ENCODE measurements at regions not wholly inside any gene's neighbourhood (a gene's known extent, or its start where the extent isn't known, plus 50 kb on each side); places are given as distances from the start of the nearest gene placed in this dataset.

- Histone ChIP-seq H3K4ac (replicated peaks; ENCODE audit: insufficient read length, low read depth, low read length) (no peak overlapping the region), H3K23ac (ENCODE audit: insufficient read length) (no peak overlapping the region), H3K18ac (ENCODE audit: extremely low read depth, low read length) (no peak overlapping the region), H3K14ac (ENCODE audit: insufficient read length) (no peak overlapping the region), H2BK5ac (ENCODE audit: low read depth, low read length) (no peak overlapping the region), H3K79me2 (ENCODE audit: control insufficient read depth in 1 of 2, insufficient read depth in 2 of 2, low read length in 2 of 2) (no peaks in the 10 kb centered on the region), H4K5ac (ENCODE audit: insufficient read length, low read depth, low read length) (no peak overlapping the region), H4K8ac (ENCODE audit: extremely low read depth, insufficient read depth, low read length) (no peak overlapping the region), H4K20me1 (replicated peaks in 1 of 2; ENCODE audit: control insufficient read depth in 1 of 2, insufficient read depth in 2 of 2, low read length in 2 of 2) (no peaks in the 10 kb centered on the region), H3K4me2 (ENCODE audit: insufficient read depth in 1 of 2, low read depth in 2 of 2, low read length in 2 of 2) (no peak overlapping the region), H2AK5ac (ENCODE audit: low read depth, low read length) (no peak overlapping the region), H3K56ac (replicated peaks; ENCODE audit: insufficient read length, low read depth, low read length) (no peak overlapping the region), H3K9me3 (ENCODE audit: insufficient read depth in 2 of 2, low read depth in 1 of 2, low read length in 1 of 2) (no peaks in the 10 kb centered on the region), H3K27ac (ENCODE audit: low read depth, low read length) (no peak overlapping the region), H2AFZ (ENCODE audit: low read length) (no peak overlapping the region), H3K23me2 (ENCODE audit: low read depth, low read length) (no peaks in the 10 kb centered on the region), H2BK12ac (ENCODE audit: low read depth, low read length) (no peak overlapping the region), H3K79me1 (ENCODE audit: low read depth, low read length) (0 out of 2 replicates have a peak, but pooled peaks cover 2% of the 10 kb centered on the region), H3K4me3 (ENCODE audit: extremely low read depth in 1 of 4, insufficient read depth in 2 of 4, low read depth in 3 of 4, low read length in 4 of 4) (no peak overlapping the region), H4K91ac (replicated peaks; ENCODE audit: insufficient read length, low read length) (no peak overlapping the region), H3K9ac (replicated peaks in 1 of 4; ENCODE audit: extremely low read depth in 1 of 4, low read depth in 3 of 4, low read length in 3 of 4) (no peak overlapping the region), H3K27me3 (replicated peaks in 1 of 4; ENCODE audit: control insufficient read depth in 3 of 4, extremely low read depth in 1 of 4, insufficient read depth in 3 of 4, low read length in 3 of 4) (no peaks in the 10 kb centered on the region; a peak in 1 of 7 replicates), H3K4me1 (replicated peaks in 1 of 4; ENCODE audit: control insufficient read depth in 3 of 4, insufficient read depth in 4 of 4, low read length in 3 of 4) (peaks cover 2 to 22% (median 10%) of the 10 kb centered on the region in 4 experiments), H2BK15ac (ENCODE audit: low read length) (no peak overlapping the region), H2BK120ac (replicated peaks; ENCODE audit: low read depth, low read length) (no peak overlapping the region), H3K36me3 (ENCODE audit: control insufficient read depth in 2 of 4, insufficient read depth in 4 of 4, low read length in 3 of 4) (no peaks in the 10 kb centered on the region), H2BK20ac (ENCODE audit: low read length) (no peak overlapping the region)
- ChIA-PET CTCF (ENCODE audit: partially characterized antibody) (interaction anchor here (0.6 to 1.5 kb wide), 6 partner anchors 14 to 291 kb away, joined by 3 to 4 read pairs (median 3); no protein-coding TSS in a partner anchor), POLR2A (ENCODE audit: partially characterized antibody) (no interaction called here)
- 89% methylated on average over 5 of the region's 9 CpGs; no CpG with 5 or more reads in 1 of the 2 experiments for WGBS, 2 experiments (ENCODE audit: extremely low coverage in 1 of 2, insufficient coverage in 1 of 2, insufficient read length in 1 of 2, insufficient replicate concordance in 2 of 2, low coverage in 1 of 2, low lambda C conversion rate in 2 of 2, missing lambda C conversion rate in 1 of 2)
- TF ChIP-seq MAFK (IDR thresholded peaks at IDR 0.05; ENCODE audit: low read depth, low read length) (0 out of 2 replicates have a peak, but pooled peaks have one; percentile 40), GABPA (IDR thresholded peaks at IDR 0.05; ENCODE audit: borderline replicate concordance, insufficient read depth, low read length) (no peak)
- DNase-seq (ENCODE audit: low read depth in 1 of 2, low spot score in 2 of 2) (no peak), FAIRE-seq (no peak)
Measured at GRCh38 chr22:19615867-19616581, 91.8 kb upstream of the CLDN5 start.

Measured in H1 (cell line).